Ascending aorta (tissue), 2 donors: ENCODE measurements at regions not wholly inside any gene's neighbourhood (a gene's known extent, or its start where the extent isn't known, plus 50 kb on each side); places are given as distances from the start of the nearest gene placed in this dataset.

Experiments used
- DNase-seq, 2 donors: peaks; one replicate each; pipeline ENCODE4 v3.0.0-alpha.2; 2019; ENCODE audit warnings: low spot score in 2 of 2
- H3K27ac ChIP-seq, 2 donors: fragments of 200-600 bp; sonication (generic); one replicate each; pipeline ENCODE4 v1.5.1; 2016 to 2017; ENCODE audit warnings: mild to moderate bottlenecking in 1 of 2
- H3K27me3 ChIP-seq: fragments of 200-600 bp; sonication (generic); one replicate; pipeline ENCODE4 v1.5.1; 2017
- H3K36me3 ChIP-seq, 2 donors: fragments of 200-600 bp; sonication (generic); one replicate each; pipeline ENCODE4 v1.5.1; 2016
- H3K4me1 ChIP-seq, 2 donors: fragments of 200-600 bp; sonication (generic); one replicate each; pipeline ENCODE4 v1.5.1; 2016 to 2017; ENCODE audit warnings: mild to moderate bottlenecking in 1 of 2
- H3K4me3 ChIP-seq, 2 donors: fragments of 200-600 bp; sonication (generic); one replicate each; pipeline ENCODE4 v1.5.1; 2016 to 2017; ENCODE audit warnings: mild to moderate bottlenecking in 1 of 2
- H3K9me3 ChIP-seq, 2 donors: fragments of 200-600 bp; sonication (generic); one replicate each; pipeline ENCODE4 v1.5.1; 2016
- intact Hi-C: fragments of 100-400 bp; cut with DNase I; formaldehyde crosslinking; loops from one replicate; pipeline ENCODE4 v1.15.1; 2023
- TF ChIP-seq, protein P1 (sequence below), 3 experiments: fragments of 200-600 bp in 2 of 3; fragments of 450-650 bp in 1 of 3; sonication (generic) in 2 of 3; IDR thresholded peaks; one replicate each; pipeline ENCODE4 v1.5.1; 2016 to 2019; ENCODE audit warnings: antibody characterized with exemption in 3 of 3, mild to moderate bottlenecking in 1 of 3, moderate library complexity in 1 of 3

DNA sequence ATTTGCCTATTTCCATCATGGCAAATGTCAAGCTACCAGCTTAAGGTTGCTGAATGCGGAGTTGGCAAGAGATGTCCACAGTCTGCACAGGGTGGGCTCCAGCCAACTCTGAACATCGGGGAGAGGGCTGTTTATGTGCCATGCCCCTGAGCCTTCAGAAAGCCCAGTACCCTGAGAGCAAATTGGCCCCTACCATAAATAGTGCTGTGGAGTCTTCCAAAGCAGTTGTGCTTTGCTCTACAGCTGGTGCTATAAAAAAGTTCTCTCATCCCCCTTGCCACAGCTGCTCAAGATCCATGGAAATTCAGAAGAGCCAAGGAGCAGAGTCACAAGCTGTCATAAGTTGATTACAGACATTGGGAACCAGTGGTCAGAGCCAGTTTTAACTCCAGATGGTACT lies 85.6 kb upstream of the CLDN14 start:
- no peak for DNase-seq
- H3K4me1 ChIP-seq: no peaks in the 10 kb centered on the region
- TF ChIP-seq, protein P1, sequence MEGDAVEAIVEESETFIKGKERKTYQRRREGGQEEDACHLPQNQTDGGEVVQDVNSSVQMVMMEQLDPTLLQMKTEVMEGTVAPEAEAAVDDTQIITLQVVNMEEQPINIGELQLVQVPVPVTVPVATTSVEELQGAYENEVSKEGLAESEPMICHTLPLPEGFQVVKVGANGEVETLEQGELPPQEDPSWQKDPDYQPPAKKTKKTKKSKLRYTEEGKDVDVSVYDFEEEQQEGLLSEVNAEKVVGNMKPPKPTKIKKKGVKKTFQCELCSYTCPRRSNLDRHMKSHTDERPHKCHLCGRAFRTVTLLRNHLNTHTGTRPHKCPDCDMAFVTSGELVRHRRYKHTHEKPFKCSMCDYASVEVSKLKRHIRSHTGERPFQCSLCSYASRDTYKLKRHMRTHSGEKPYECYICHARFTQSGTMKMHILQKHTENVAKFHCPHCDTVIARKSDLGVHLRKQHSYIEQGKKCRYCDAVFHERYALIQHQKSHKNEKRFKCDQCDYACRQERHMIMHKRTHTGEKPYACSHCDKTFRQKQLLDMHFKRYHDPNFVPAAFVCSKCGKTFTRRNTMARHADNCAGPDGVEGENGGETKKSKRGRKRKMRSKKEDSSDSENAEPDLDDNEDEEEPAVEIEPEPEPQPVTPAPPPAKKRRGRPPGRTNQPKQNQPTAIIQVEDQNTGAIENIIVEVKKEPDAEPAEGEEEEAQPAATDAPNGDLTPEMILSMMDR (IDR thresholded peaks at IDR 0.05): no peak
- no peaks in the 10 kb centered on the region for H3K9me3 ChIP-seq
- intact Hi-C loops: no loop called here
- H3K27me3 ChIP-seq: no peaks in the 10 kb centered on the region
- no peak overlapping the region for H3K4me3 ChIP-seq
- H3K36me3 ChIP-seq: no peaks in the 10 kb centered on the region
- H3K27ac ChIP-seq: no peak overlapping the region

DNA sequence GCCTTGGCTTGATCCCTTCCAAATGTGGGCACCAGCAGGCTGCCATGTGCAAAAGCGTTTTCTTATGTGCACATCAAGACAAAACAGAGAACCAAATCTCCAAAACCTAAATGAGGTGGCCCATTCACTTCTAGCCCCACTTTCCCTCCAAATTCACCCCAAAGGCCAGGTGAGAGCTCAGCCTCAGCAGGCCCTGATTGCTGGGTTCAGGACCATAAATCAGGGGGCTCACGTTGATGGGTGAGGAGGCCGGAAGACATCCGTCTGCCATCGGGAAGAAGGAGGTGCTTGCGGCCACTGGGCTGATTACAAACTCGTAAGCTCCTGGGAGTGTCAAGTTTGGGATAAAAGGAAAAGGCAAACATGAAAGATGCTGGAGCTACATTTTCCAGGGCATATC lies 86.7 kb upstream of the CLDN14 start:
- TF ChIP-seq, protein P1 (IDR thresholded peaks at IDR 0.05): no peak
- intact Hi-C loops: no loop called here

GRCh38 chr21:36567216-36567885 lies 87.4 kb upstream of the CLDN14 start:
- H3K4me1 ChIP-seq: no peaks in the 10 kb centered on the region
- H3K27me3 ChIP-seq: no peaks in the 10 kb centered on the region
- H3K4me3 ChIP-seq: no peak overlapping the region
- no peak for DNase-seq
- intact Hi-C loops: no loop called here
- H3K9me3 ChIP-seq: no peaks in the 10 kb centered on the region
- TF ChIP-seq, protein P1 (IDR thresholded peaks at IDR 0.05): no peak
- no peaks in the 10 kb centered on the region for H3K36me3 ChIP-seq
- H3K27ac ChIP-seq: no peak overlapping the region

More for the DNA sequence above, 86.7 kb upstream of the CLDN14 start:
- no peak overlapping the region for H3K4me3 ChIP-seq
- H3K4me1 ChIP-seq: no peaks in the 10 kb centered on the region
- H3K27ac ChIP-seq: no peak overlapping the region
- H3K9me3 ChIP-seq: no peaks in the 10 kb centered on the region
- H3K27me3 ChIP-seq: no peaks in the 10 kb centered on the region
- no peak for DNase-seq
- H3K36me3 ChIP-seq: no peaks in the 10 kb centered on the region

DNA sequence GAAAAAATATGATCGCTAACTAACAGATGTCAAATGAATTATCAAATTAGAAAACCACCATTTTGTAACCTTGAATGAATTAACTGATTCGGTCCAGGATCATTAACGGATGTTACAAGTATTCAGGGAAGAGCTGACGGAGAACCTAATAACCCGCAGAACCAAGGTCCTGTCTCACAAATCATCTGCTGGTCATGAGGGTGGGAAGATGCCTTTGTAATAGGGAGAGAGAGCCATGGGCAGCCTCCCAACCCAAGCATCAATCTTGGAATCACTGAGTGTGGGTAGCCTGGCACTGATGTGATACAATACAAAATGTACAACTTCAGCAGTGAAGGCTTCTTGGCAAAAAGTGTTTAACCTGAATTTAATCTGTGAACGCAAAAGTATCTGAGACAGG lies 89.6 kb upstream of the CLDN14 start:
- Histone ChIP-seq H3K27ac (no peak overlapping the region), H3K4me1 (no peaks in the 10 kb centered on the region), H3K27me3 (no peaks in the 10 kb centered on the region), H3K9me3 (no peaks in the 10 kb centered on the region), H3K4me3 (no peak overlapping the region), H3K36me3 (no peaks in the 10 kb centered on the region)
- TF ChIP-seq, protein P1 (IDR thresholded peaks at IDR 0.05): no peak
- no peak for DNase-seq
- intact Hi-C loops: no loop called here

GRCh38 chr21:36571556-36571955 lies 91.6 kb upstream of the CLDN14 start:
- intact Hi-C loops: no loop called here
- no peaks in the 10 kb centered on the region for H3K27me3 ChIP-seq
- no peaks in the 10 kb centered on the region for H3K36me3 ChIP-seq
- H3K4me1 ChIP-seq: no peaks in the 10 kb centered on the region
- no peaks in the 10 kb centered on the region for H3K9me3 ChIP-seq
- no peak for DNase-seq
- TF ChIP-seq, protein P1 (IDR thresholded peaks at IDR 0.05): no peak
- H3K4me3 ChIP-seq: no peak overlapping the region
- no peak overlapping the region for H3K27ac ChIP-seq

DNA sequence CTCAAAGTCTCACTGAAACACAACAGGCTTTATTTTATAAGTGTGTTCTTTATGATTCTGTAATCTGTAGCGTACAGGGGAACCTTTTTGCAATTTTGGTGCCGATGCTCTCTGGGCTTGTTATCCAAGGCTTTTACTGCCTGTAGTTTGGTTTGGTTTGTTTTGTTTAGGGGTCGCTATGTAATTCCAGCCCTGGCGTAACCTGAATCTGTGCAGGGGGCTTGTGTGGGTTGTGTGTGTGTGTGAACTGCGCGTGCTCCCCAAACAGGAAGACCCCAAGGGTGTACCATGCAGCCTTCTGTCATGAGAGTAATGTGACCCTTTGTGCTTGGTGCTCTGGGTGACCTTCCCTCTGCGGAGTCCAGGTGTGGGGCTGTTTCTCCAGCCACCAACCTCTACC lies 92.1 kb upstream of the CLDN14 start:
- intact Hi-C loops: no loop called here
- Histone ChIP-seq H3K36me3 (no peaks in the 10 kb centered on the region), H3K9me3 (no peaks in the 10 kb centered on the region), H3K4me3 (no peak overlapping the region), H3K27me3 (no peaks in the 10 kb centered on the region), H3K27ac (no peak overlapping the region), H3K4me1 (no peaks in the 10 kb centered on the region)
- TF ChIP-seq, protein P1 (IDR thresholded peaks at IDR 0.05): no peak
- DNase-seq: no peak
